H1 (cell line): ENCODE measurements at regions not wholly inside any gene's neighbourhood (a gene's known extent, or its start where the extent isn't known, plus 50 kb on each side); places are given as distances from the start of the nearest gene placed in this dataset.

Experiments
- CTCF ChIA-PET: fragments of 300-600 bp; sonication (Branson Sonifier 250); formaldehyde crosslinking; loops from one replicate; lab custom pipeline; 2021; ENCODE audit not compliant: partially characterized antibody; lab: Charles Lee
- POLR2A ChIA-PET: fragments of 300-600 bp; sonication (Branson Sonifier 250); formaldehyde crosslinking; loops from one replicate; lab custom pipeline; 2021; ENCODE audit warnings: inconsistent platforms; ENCODE audit not compliant: partially characterized antibody; lab: Charles Lee
- DNase-seq, 2 experiments: peaks; one replicate each; pipeline versions ENCODE4 v3.0.0 to v3.0.0-alpha.2; 2010 to 2022; ENCODE audit warnings: low spot score in 2 of 2, low read depth in 1 of 2, mixed read lengths in 1 of 2
- FAIRE-seq: peaks from 2 replicates; lab custom pipeline; 2011; peaks lifted over from hg19 to GRCh38; lab: Jason Lieb, UNC
- H2AFZ ChIP-seq: 2 replicates; pipeline ENCODE4 v1.8.1; 2012; ENCODE audit warnings: low read length, inconsistent platforms
- H2AK5ac ChIP-seq: 2 replicates; pipeline ENCODE4 v1.6.1; 2013; ENCODE audit warnings: low read depth, low read length
- H2BK120ac ChIP-seq: replicated peaks from 2 replicates; pipeline ENCODE3; 2013; ENCODE audit warnings: low read depth, low read length, inconsistent platforms
- H2BK12ac ChIP-seq: 2 replicates; pipeline ENCODE4 v1.6.1; 2013; ENCODE audit warnings: low read depth, low read length
- H2BK15ac ChIP-seq: 2 replicates; pipeline ENCODE4 v1.6.1; 2013; ENCODE audit warnings: low read length
- H2BK20ac ChIP-seq: 2 replicates; pipeline ENCODE4 v1.6.1; 2013; ENCODE audit warnings: low read length
- H2BK5ac ChIP-seq: 2 replicates; pipeline ENCODE4 v1.6.1; 2013; ENCODE audit warnings: low read depth, low read length
- H3K14ac ChIP-seq: 2 replicates; pipeline ENCODE4 v1.6.1; 2013; ENCODE audit warnings: inconsistent platforms; ENCODE audit not compliant: insufficient read length
- H3K18ac ChIP-seq: 2 replicates; pipeline ENCODE4 v1.6.1; 2013; ENCODE audit warnings: low read length; ENCODE audit errors: extremely low read depth
- H3K23ac ChIP-seq: 2 replicates; pipeline ENCODE4 v1.6.1; 2013; ENCODE audit warnings: inconsistent platforms; ENCODE audit not compliant: insufficient read length
- H3K23me2 ChIP-seq: 2 replicates; pipeline ENCODE4 v1.6.1; 2013; ENCODE audit warnings: low read depth, low read length
- H3K27ac ChIP-seq: 2 replicates; pipeline ENCODE4 v1.6.1; 2011; ENCODE audit warnings: low read depth, low read length, inconsistent platforms
- H3K27me3 ChIP-seq, 4 experiments: replicated peaks in 1 of 4; 1 replicate in 1 of 4; 2 replicates in 3 of 4; pipeline versions ENCODE4 v1.6.1 to v1.8.1; 2011 to 2013; ENCODE audit warnings: low read length in 3 of 4, mild to moderate bottlenecking in 3 of 4, inconsistent platforms in 2 of 4, mixed read lengths in 2 of 4, moderate library complexity in 1 of 4; ENCODE audit not compliant: control insufficient read depth in 3 of 4, insufficient read depth in 3 of 4; ENCODE audit errors: extremely low read depth in 1 of 4
- H3K36me3 ChIP-seq, 4 experiments: 2 replicates each; pipeline versions ENCODE4 v1.6.1 to v1.8.1; 2011 to 2013; ENCODE audit warnings: mild to moderate bottlenecking in 4 of 4, low read length in 3 of 4, moderate library complexity in 2 of 4, control low read depth in 1 of 4, inconsistent platforms in 1 of 4; ENCODE audit not compliant: insufficient read depth in 4 of 4, control insufficient read depth in 2 of 4
- H3K4ac ChIP-seq: replicated peaks from 2 replicates; pipeline ENCODE3; 2013; ENCODE audit warnings: low read length, low read depth, mixed read lengths, inconsistent platforms; ENCODE audit not compliant: insufficient read length
- H3K4me1 ChIP-seq, 4 experiments: replicated peaks in 1 of 4; 1 replicate in 1 of 4; 2 replicates in 3 of 4; pipeline versions ENCODE4 v1.6.1 to v1.8.1; 2011 to 2013; ENCODE audit warnings: low read length in 3 of 4, inconsistent platforms in 2 of 4, mixed read lengths in 1 of 4; ENCODE audit not compliant: insufficient read depth in 4 of 4, control insufficient read depth in 3 of 4
- H3K4me2 ChIP-seq, 2 experiments: 2 replicates each; pipeline versions ENCODE4 v1.6.1 to v1.8.1; 2011 to 2013; ENCODE audit warnings: low read depth in 2 of 2, low read length in 2 of 2, control low read depth in 1 of 2, inconsistent platforms in 1 of 2, mild to moderate bottlenecking in 1 of 2; ENCODE audit not compliant: insufficient read depth in 1 of 2
- H3K4me3 ChIP-seq, 4 experiments: fragments of 200-600, 300-600 bp in 1 of 4; sonication (generic), shearing (Covaris generic), sonication (Bioruptor Twin) in 1 of 4; 2 replicates each; pipeline versions ENCODE4 v1.5.1 to v1.8.1; 2011 to 2016; ENCODE audit warnings: low read length in 4 of 4, low read depth in 3 of 4, control low read depth in 2 of 4, inconsistent platforms in 2 of 4, mild to moderate bottlenecking in 2 of 4, mixed read lengths in 1 of 4, moderate library complexity in 1 of 4; ENCODE audit not compliant: insufficient read depth in 2 of 4; ENCODE audit errors: extremely low read depth in 1 of 4
- H3K56ac ChIP-seq: replicated peaks from 2 replicates; pipeline ENCODE3; 2013; ENCODE audit warnings: low read depth, mild to moderate bottlenecking, mixed read lengths, low read length, inconsistent platforms; ENCODE audit not compliant: insufficient read length
- H3K79me1 ChIP-seq: 2 replicates; pipeline ENCODE4 v1.6.1; 2013; ENCODE audit warnings: low read depth, low read length, control low read depth
- H3K79me2 ChIP-seq, 2 experiments: 2 replicates each; pipeline versions ENCODE4 v1.6.1 to v1.8.1; 2012 to 2013; ENCODE audit warnings: low read length in 2 of 2, mild to moderate bottlenecking in 2 of 2, inconsistent platforms in 1 of 2; ENCODE audit not compliant: insufficient read depth in 2 of 2, control insufficient read depth in 1 of 2
- H3K9ac ChIP-seq, 4 experiments: replicated peaks in 1 of 4; 1 replicate in 1 of 4; 2 replicates in 3 of 4; pipeline versions ENCODE4 v1.6.1 to v1.8.1; 2011 to 2013; ENCODE audit warnings: low read depth in 3 of 4, low read length in 3 of 4, control low read depth in 2 of 4, mild to moderate bottlenecking in 2 of 4, moderate library complexity in 2 of 4, inconsistent platforms in 1 of 4; ENCODE audit errors: extremely low read depth in 1 of 4
- H3K9me3 ChIP-seq, 2 experiments: 2 replicates each; pipeline versions ENCODE4 v1.6.1 to v1.8.1; 2012 to 2013; ENCODE audit warnings: mild to moderate bottlenecking in 2 of 2, moderate library complexity in 2 of 2, control low read depth in 1 of 2, inconsistent platforms in 1 of 2, low read depth in 1 of 2, low read length in 1 of 2, mixed read lengths in 1 of 2; ENCODE audit not compliant: insufficient read depth in 2 of 2
- H4K20me1 ChIP-seq, 2 experiments: replicated peaks in 1 of 2; 2 replicates each; pipeline versions ENCODE3 to v1.8.1; 2011 to 2013; ENCODE audit warnings: inconsistent platforms in 2 of 2, low read length in 2 of 2, mild to moderate bottlenecking in 1 of 2; ENCODE audit not compliant: insufficient read depth in 2 of 2, control insufficient read depth in 1 of 2
- H4K5ac ChIP-seq: 2 replicates; pipeline ENCODE4 v1.6.1; 2013; ENCODE audit warnings: low read length, low read depth, mixed read lengths, inconsistent platforms; ENCODE audit not compliant: insufficient read length
- H4K8ac ChIP-seq: 2 replicates; pipeline ENCODE4 v1.8.0; 2013; ENCODE audit warnings: mild to moderate bottlenecking, moderate library complexity, low read length, inconsistent platforms; ENCODE audit not compliant: insufficient read depth; ENCODE audit errors: extremely low read depth
- H4K91ac ChIP-seq: replicated peaks from 2 replicates; pipeline ENCODE3; 2013; ENCODE audit warnings: low read length, mixed read lengths, inconsistent platforms; ENCODE audit not compliant: insufficient read length
- CHD1 ChIP-seq: IDR thresholded peaks from 2 replicates; pipeline ENCODE4 v1.6.1; 2012; ENCODE audit warnings: low read depth, low read length, improper control_type of control experiment
- CTBP2 ChIP-seq: IDR thresholded peaks from 2 replicates; pipeline ENCODE4 v1.7.0; 2011; ENCODE audit warnings: borderline replicate concordance, mild to moderate bottlenecking, moderate library complexity, mixed read lengths, low read length; ENCODE audit not compliant: insufficient read depth, insufficient read length
- GABPA ChIP-seq: IDR thresholded peaks from 2 replicates; pipeline ENCODE4 v1.6.1; 2011; ENCODE audit warnings: mild to moderate bottlenecking, low read length, moderate library complexity, borderline replicate concordance; ENCODE audit not compliant: insufficient read depth
- JUN ChIP-seq: IDR thresholded peaks from 2 replicates; pipeline ENCODE4 v1.6.1; 2011; ENCODE audit warnings: low read depth, mild to moderate bottlenecking, improper control_type of control experiment, low read length
- POLR2A ChIP-seq, 2 experiments: IDR thresholded peaks; 1 replicate in 1 of 2; 2 replicates in 1 of 2; pipeline ENCODE4 v1.6.1; 2011; ENCODE audit warnings: low read depth in 2 of 2, low read length in 2 of 2, mild to moderate bottlenecking in 2 of 2; ENCODE audit errors: control extremely low read depth in 1 of 2
- SAP30 ChIP-seq: fragments of 300-600 bp; sonication (generic); IDR thresholded peaks from 2 replicates; pipeline ENCODE4 v1.7.1; 2012; ENCODE audit warnings: low read length, moderate library complexity, mild to moderate bottlenecking, inconsistent platforms; ENCODE audit not compliant: insufficient read depth, insufficient replicate concordance
- WGBS, 2 experiments: shearing (Covaris generic) in 1 of 2; methylation state at CpG; one replicate each; pipeline versions ENCODE4 v1.1.6 to v1.1.7; 2013 to 2015; ENCODE audit warnings: low lambda C conversion rate in 2 of 2, mixed read lengths in 2 of 2, inconsistent platforms in 1 of 2, low coverage in 1 of 2, missing lambda C conversion rate in 1 of 2; ENCODE audit not compliant: insufficient replicate concordance in 2 of 2, insufficient coverage in 1 of 2, insufficient read length in 1 of 2; ENCODE audit errors: extremely low coverage in 1 of 2, missing lambda C conversion rate in 1 of 2; 5-methylcytosine and 5-hydroxymethylcytosine counted together

DNA sequence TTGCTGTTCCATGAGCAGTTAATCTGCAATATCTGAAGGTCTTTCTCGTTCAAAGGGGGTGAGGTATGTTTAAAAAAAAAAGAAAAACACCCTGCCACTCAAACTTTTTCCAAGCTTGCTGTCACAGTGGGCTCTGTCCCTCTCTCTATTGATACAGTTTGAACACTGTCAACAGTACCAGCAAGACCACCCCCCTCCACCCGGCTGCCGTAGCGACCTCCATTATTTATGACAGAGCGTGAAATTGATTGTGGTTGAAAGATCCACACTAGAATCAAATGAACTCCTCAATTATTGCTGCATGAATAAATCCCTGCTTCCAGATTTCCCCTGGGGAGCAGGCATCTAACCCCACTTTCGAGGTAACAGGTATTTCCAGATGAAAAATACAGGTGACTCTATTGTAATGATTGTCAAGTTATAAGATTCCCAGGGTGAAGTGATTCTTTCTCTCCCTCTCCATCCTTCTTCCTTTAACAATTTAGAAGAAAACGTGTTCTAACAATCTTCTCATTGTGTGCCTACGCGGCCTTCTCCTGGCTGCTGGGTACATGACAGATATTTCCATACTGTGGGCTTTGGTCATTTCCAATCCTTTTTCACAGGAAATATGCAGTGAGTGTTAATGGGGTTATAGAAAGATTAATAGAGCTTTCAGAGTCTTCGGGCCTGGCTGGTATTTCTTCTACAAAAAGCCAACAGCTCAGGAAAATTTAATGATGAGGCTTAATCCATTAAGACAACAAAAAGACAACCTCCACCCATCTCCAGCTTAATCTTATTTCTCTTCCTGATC is 135.7 kb upstream of the C16orf82 start:
- Histone ChIP-seq H3K27me3 (no peaks in the 10 kb centered on the region), H3K4ac (no peak overlapping the region), H2AFZ (no peak overlapping the region), H3K9ac (no peak overlapping the region), H2BK120ac (no peak overlapping the region), H3K4me2 (no peak overlapping the region), H3K4me1 (no peaks in the 10 kb centered on the region), H3K27ac (no peak overlapping the region), H3K23ac (no peak overlapping the region), H4K91ac (no peak overlapping the region), H2BK20ac (no peak overlapping the region), H2AK5ac (no peak overlapping the region), H4K20me1 (no peaks in the 10 kb centered on the region), H3K79me1 (no peaks in the 10 kb centered on the region), H3K18ac (no peak overlapping the region), H3K14ac (no peak overlapping the region), H2BK5ac (no peak overlapping the region), H3K36me3 (no peaks in the 10 kb centered on the region), H3K56ac (no peak overlapping the region), H3K9me3 (no peaks in the 10 kb centered on the region), H2BK15ac (no peak overlapping the region), H2BK12ac (no peak overlapping the region), H4K8ac (no peak overlapping the region), H4K5ac (no peak overlapping the region), H3K4me3 (no peak overlapping the region), H3K79me2 (no peaks in the 10 kb centered on the region), H3K23me2 (no peaks in the 10 kb centered on the region)
- CTCF ChIA-PET = interaction anchor here (1.0 to 1.3 kb wide), 4 partner anchors 12 to 285 kb away, joined by 3 to 4 read pairs (median 4); no protein-coding TSS in a partner anchor
- POLR2A ChIA-PET = no interaction called here
- no peak for DNase-seq
- 89% methylated on average over 10 of the region's 10 CpGs; no CpG with 5 or more reads in 1 of the 2 experiments for WGBS, 2 experiments
- FAIRE-seq = no peak
- TF ChIP-seq CHD1 (no peak), CTBP2 (no peak), POLR2A (IDR thresholded peaks at IDR 0.05; ENCODE audit: control extremely low read depth in 1 of 2, low read depth in 2 of 2, low read length in 2 of 2) (no peak), JUN (no peak), SAP30 (no peak), GABPA (no peak)
